ENCODE measurements at regions not wholly inside any gene's neighbourhood (a gene's known extent, or its start where the extent isn't known, plus 50 kb on each side); places are given as distances from the start of the nearest gene placed in this dataset.
"Not testable (repeated sequence)": the region's sequence is repeated elsewhere in the genome, so short reads cannot be mapped to it uniquely, and the experiment has no call there.

- H3K4me1 Mint-ChIP-seq (ENCODE audit: low read depth), result peaks cover 9% of the 10 kb centered on the region
- no peak overlapping the region for H3K27ac Mint-ChIP-seq
- H3K36me3 Mint-ChIP-seq (ENCODE audit: insufficient read depth), result no peaks in the 10 kb centered on the region
- H3K9me3 Mint-ChIP-seq (ENCODE audit: low read depth), result peaks cover 6% of the 10 kb centered on the region
- TF ChIP-seq CTCF (IDR thresholded peaks at IDR 0.05; ENCODE audit: unreplicated experiment), result no peak
- peaks cover 13% of the 10 kb centered on the region for H3K27me3 Mint-ChIP-seq
- no peak for DNase-seq (ENCODE audit: low spot score, unreplicated experiment)
- no peak overlapping the region for H3K4me3 Mint-ChIP-seq (ENCODE audit: low read depth)
Observed at GRCh38 chr13:111491659-111492058, 171.2 kb downstream of the TEX29 start.

GRCh38 chr13:111492341-111492950, 172.0 kb downstream of the TEX29 start:
- peaks cover 13% of the 10 kb centered on the region for H3K27me3 Mint-ChIP-seq
- peaks cover 6% of the 10 kb centered on the region for H3K9me3 Mint-ChIP-seq (ENCODE audit: low read depth)
- no peak overlapping the region for H3K4me3 Mint-ChIP-seq (ENCODE audit: low read depth)
- no peak for DNase-seq (ENCODE audit: low spot score, unreplicated experiment)
- no peak overlapping the region for H3K27ac Mint-ChIP-seq
- no peaks in the 10 kb centered on the region for H3K36me3 Mint-ChIP-seq (ENCODE audit: insufficient read depth)
- H3K4me1 Mint-ChIP-seq (ENCODE audit: low read depth), result peaks cover 9% of the 10 kb centered on the region
- TF ChIP-seq CTCF (IDR thresholded peaks at IDR 0.05; ENCODE audit: unreplicated experiment), result no peak

- Mint-ChIP-seq H3K4me1 (ENCODE audit: low read depth) (peaks cover 9% of the 10 kb centered on the region), H3K36me3 (ENCODE audit: insufficient read depth) (no peaks in the 10 kb centered on the region), H3K27ac (no peak overlapping the region), H3K4me3 (ENCODE audit: low read depth) (no peak overlapping the region), H3K27me3 (peaks cover 16% of the 10 kb centered on the region), H3K9me3 (ENCODE audit: low read depth) (peaks cover 6% of the 10 kb centered on the region)
- TF ChIP-seq CTCF (IDR thresholded peaks at IDR 0.05; ENCODE audit: unreplicated experiment), result no peak
- DNase-seq (ENCODE audit: low spot score, unreplicated experiment), result no peak
Observed at GRCh38 chr13:111492958-111493357, 172.5 kb downstream of the TEX29 start.

- no peak for TF ChIP-seq CTCF (IDR thresholded peaks at IDR 0.05; ENCODE audit: unreplicated experiment)
Observed at GRCh38 chr13:111493468-111493867, 173.0 kb downstream of the TEX29 start.

GRCh38 chr13:111494641-111495040, 174.2 kb downstream of the TEX29 start:
- no peak for DNase-seq (ENCODE audit: low spot score, unreplicated experiment)
- H3K9me3 Mint-ChIP-seq (ENCODE audit: low read depth), result peaks cover 6% of the 10 kb centered on the region

More at GRCh38 chr13:111493468-111493867, 173.0 kb downstream of the TEX29 start:
- Mint-ChIP-seq H3K27me3 (peaks cover 11% of the 10 kb centered on the region), H3K27ac (no peak overlapping the region), H3K4me1 (ENCODE audit: low read depth) (peaks cover 9% of the 10 kb centered on the region), H3K36me3 (ENCODE audit: insufficient read depth) (no peaks in the 10 kb centered on the region), H3K4me3 (ENCODE audit: low read depth) (no peak overlapping the region), H3K9me3 (ENCODE audit: low read depth) (peaks cover 6% of the 10 kb centered on the region)
- no peak for DNase-seq (ENCODE audit: low spot score, unreplicated experiment)

GRCh38 chr13:111501596-111502535, 181.4 kb downstream of the TEX29 start:
- not testable (repeated sequence) for H3K4me1 Mint-ChIP-seq (ENCODE audit: low read depth); H3K36me3 Mint-ChIP-seq (ENCODE audit: insufficient read depth); H3K4me3 Mint-ChIP-seq (ENCODE audit: low read depth); H3K9me3 Mint-ChIP-seq (ENCODE audit: low read depth); DNase-seq (ENCODE audit: low spot score, unreplicated experiment); H3K27ac Mint-ChIP-seq
- peaks cover 40% of the 10 kb centered on the region for H3K27me3 Mint-ChIP-seq

More at GRCh38 chr13:111494641-111495040, 174.2 kb downstream of the TEX29 start:
- H3K4me3 Mint-ChIP-seq (ENCODE audit: low read depth), result no peak overlapping the region
- H3K4me1 Mint-ChIP-seq (ENCODE audit: low read depth), result peaks cover 9% of the 10 kb centered on the region
- H3K27me3 Mint-ChIP-seq, result peaks cover 11% of the 10 kb centered on the region
- H3K36me3 Mint-ChIP-seq (ENCODE audit: insufficient read depth), result no peaks in the 10 kb centered on the region
- no peak for TF ChIP-seq CTCF (IDR thresholded peaks at IDR 0.05; ENCODE audit: unreplicated experiment)
- H3K27ac Mint-ChIP-seq, result no peak overlapping the region

Data from progenitor cell of endocrine pancreas (in vitro differentiated cells).